ENCODE measurements at regions not wholly inside any gene's neighbourhood (a gene's known extent, or its start where the extent isn't known, plus 50 kb on each side); places are given as distances from the start of the nearest gene placed in this dataset.

DNA sequence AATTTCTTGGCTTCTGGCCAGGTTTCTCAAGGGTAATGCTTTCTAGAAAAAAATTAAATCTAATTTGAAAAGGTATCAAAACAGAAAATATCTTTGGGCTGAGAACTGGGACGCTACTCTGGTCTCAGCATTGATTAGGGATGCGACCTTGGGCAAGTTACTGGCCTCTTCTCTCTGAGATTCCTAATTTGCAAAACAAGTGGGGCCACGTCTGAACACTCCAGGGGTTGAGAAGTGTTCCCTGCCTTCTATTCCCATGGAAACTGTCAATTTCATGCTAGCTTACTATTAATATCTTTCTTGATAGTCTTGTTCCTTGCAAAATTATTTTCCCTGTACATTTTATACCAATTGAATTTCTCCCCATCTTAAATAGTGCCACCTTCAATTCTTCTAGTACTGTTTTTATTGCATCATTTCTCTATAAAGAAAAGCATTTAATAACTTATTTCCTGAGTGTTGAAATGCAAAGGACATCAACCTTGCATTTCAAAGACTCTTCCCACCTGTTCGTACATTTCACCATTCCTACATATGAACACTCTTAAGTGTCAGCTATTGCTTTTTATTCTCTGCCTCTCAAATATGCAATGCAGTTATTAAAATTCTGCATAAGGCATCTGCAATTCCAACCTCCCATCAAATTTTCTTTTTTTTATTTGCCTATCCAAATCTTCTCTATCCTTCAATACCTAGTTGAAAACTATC lies 118.3 kb upstream of the DSEL start:
- Histone ChIP-seq H3K27ac (ENCODE audit: low read depth in 2 of 2, low read length in 2 of 2) (no peak overlapping the region), H3K4me1 (ENCODE audit: control insufficient read depth in 2 of 3, insufficient read depth in 2 of 3, low read depth in 1 of 3, low read length in 3 of 3) (no peaks in the 10 kb centered on the region), H3K4me3 (ENCODE audit: low read length in 3 of 3) (no peak overlapping the region), H3K36me3 (ENCODE audit: control insufficient read depth in 2 of 3, insufficient read depth in 3 of 3, low read length in 3 of 3) (no peaks in the 10 kb centered on the region), H3K9ac (ENCODE audit: low read length in 3 of 3) (no peak overlapping the region), H3K27me3 (ENCODE audit: control insufficient read depth, insufficient read depth, low read length) (no peaks in the 10 kb centered on the region), H3K9me3 (ENCODE audit: control insufficient read depth in 2 of 3, insufficient read depth in 1 of 3, low read length in 3 of 3) (no peaks in the 10 kb centered on the region)
- no peak for DNase-seq
- intact Hi-C loops (cut with DNase I) = no loop called here
- no peak for FAIRE-seq
- TF ChIP-seq, protein P1, sequence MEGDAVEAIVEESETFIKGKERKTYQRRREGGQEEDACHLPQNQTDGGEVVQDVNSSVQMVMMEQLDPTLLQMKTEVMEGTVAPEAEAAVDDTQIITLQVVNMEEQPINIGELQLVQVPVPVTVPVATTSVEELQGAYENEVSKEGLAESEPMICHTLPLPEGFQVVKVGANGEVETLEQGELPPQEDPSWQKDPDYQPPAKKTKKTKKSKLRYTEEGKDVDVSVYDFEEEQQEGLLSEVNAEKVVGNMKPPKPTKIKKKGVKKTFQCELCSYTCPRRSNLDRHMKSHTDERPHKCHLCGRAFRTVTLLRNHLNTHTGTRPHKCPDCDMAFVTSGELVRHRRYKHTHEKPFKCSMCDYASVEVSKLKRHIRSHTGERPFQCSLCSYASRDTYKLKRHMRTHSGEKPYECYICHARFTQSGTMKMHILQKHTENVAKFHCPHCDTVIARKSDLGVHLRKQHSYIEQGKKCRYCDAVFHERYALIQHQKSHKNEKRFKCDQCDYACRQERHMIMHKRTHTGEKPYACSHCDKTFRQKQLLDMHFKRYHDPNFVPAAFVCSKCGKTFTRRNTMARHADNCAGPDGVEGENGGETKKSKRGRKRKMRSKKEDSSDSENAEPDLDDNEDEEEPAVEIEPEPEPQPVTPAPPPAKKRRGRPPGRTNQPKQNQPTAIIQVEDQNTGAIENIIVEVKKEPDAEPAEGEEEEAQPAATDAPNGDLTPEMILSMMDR (IDR thresholded peaks at IDR 0.05; ENCODE audit: borderline replicate concordance, extremely low read depth, insufficient read depth) = no peak

DNA sequence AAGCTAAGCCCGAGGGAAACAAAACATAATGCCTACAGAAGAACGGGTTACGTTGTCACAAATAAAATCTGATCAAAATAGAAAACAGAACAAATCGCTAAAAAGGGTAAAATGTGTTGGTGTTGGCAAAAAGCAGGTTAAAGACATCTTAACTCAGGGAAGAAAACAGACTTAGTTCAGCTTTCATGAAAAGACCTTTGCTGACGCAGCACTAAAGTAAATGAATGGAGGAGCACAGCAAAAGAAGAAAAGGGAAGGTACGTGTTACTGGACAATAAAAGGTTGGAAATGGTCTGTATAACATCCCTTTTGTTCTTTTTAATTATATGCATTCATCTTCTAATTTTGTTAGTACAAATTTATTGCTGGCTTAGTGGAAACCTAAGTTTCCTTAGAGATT lies 117.4 kb upstream of the DSEL start:
- Histone ChIP-seq H3K36me3 (ENCODE audit: control insufficient read depth in 2 of 3, insufficient read depth in 3 of 3, low read length in 3 of 3) (no peaks in the 10 kb centered on the region), H3K4me1 (ENCODE audit: control insufficient read depth in 2 of 3, insufficient read depth in 2 of 3, low read depth in 1 of 3, low read length in 3 of 3) (no peaks in the 10 kb centered on the region), H3K27me3 (ENCODE audit: control insufficient read depth, insufficient read depth, low read length) (no peaks in the 10 kb centered on the region), H3K27ac (ENCODE audit: low read depth in 2 of 2, low read length in 2 of 2) (no peak overlapping the region), H3K9me3 (ENCODE audit: control insufficient read depth in 2 of 3, insufficient read depth in 1 of 3, low read length in 3 of 3) (no peaks in the 10 kb centered on the region), H3K9ac (ENCODE audit: low read length in 3 of 3) (no peak overlapping the region), H3K4me3 (ENCODE audit: low read length in 3 of 3) (no peak overlapping the region)
- intact Hi-C loops (cut with DNase I) = no loop called here
- FAIRE-seq (no peak), DNase-seq (no peak)
- TF ChIP-seq, protein P1 (IDR thresholded peaks at IDR 0.05; ENCODE audit: borderline replicate concordance, extremely low read depth, insufficient read depth) = no peak

DNA sequence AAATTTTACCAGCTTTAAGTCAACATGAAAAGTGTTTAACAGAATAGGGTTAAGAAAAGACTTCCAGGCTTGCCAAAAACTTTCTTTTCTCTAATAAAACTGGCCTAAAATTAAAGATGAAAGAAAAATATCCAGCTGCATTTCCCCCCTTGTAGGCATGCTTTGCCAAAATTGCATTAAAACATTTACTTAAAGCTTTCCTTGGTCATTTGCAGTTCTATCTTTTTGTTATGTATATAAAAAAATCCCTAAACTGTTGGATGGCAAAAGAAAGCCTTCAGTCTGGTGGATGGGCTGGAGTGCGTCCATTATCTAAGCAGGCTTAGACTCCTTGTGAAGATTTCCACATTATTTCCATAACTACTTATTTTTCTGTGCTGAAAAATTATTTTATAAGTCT lies 105.4 kb upstream of the DSEL start:
- intact Hi-C loops (cut with DNase I) = no loop called here
- H3K9me3 ChIP-seq (ENCODE audit: control insufficient read depth in 2 of 3, insufficient read depth in 1 of 3, low read length in 3 of 3) = no peaks in the 10 kb centered on the region
- H3K27me3 ChIP-seq (ENCODE audit: control insufficient read depth, insufficient read depth, low read length) = no peaks in the 10 kb centered on the region
- no peaks in the 10 kb centered on the region for H3K4me1 ChIP-seq (ENCODE audit: control insufficient read depth in 2 of 3, insufficient read depth in 2 of 3, low read depth in 1 of 3, low read length in 3 of 3)
- no peak overlapping the region for H3K4me3 ChIP-seq (ENCODE audit: low read length in 3 of 3)
- no peak overlapping the region for H3K9ac ChIP-seq (ENCODE audit: low read length in 3 of 3)
- H3K36me3 ChIP-seq (ENCODE audit: control insufficient read depth in 2 of 3, insufficient read depth in 3 of 3, low read length in 3 of 3) = no peaks in the 10 kb centered on the region
- DNase-seq (no peak), FAIRE-seq (no peak)
- TF ChIP-seq, protein P1 (IDR thresholded peaks at IDR 0.05; ENCODE audit: borderline replicate concordance, extremely low read depth, insufficient read depth) = no peak
- H3K27ac ChIP-seq (ENCODE audit: low read depth in 2 of 2, low read length in 2 of 2) = no peak overlapping the region
